Medulla oblongata (tissue), 1 donor: ENCODE measurements at regions not wholly inside any gene's neighbourhood (a gene's known extent, or its start where the extent isn't known, plus 50 kb on each side); places are given as distances from the start of the nearest gene placed in this dataset.
A peak's percentile ranks its signal among the peaks of the same experiment; 100 is the strongest.
"Not testable (repeated sequence)": the region's sequence is repeated elsewhere in the genome, so short reads cannot be mapped to it uniquely, and the experiment has no call there.

Source experiments
- DNase-seq: peaks from one replicate; pipeline ENCODE4 v3.0.0-alpha.2; 2015; ENCODE audit errors: extremely low spot score

GRCh38 chrX:53883196-53883595 is 161.1 kb downstream of the PHF8 start:
- DNase-seq, result no peak

GRCh38 chrX:53882331-53882730 is 161.9 kb downstream of the PHF8 start:
- no peak for DNase-seq

GRCh38 chrX:53880786-53881185 is 163.5 kb downstream of the PHF8 start:
- DNase-seq, result not testable (repeated sequence)

GRCh38 chrX:53859890-53860289 is 173.4 kb upstream of the HUWE1 start:
- no peak for DNase-seq

GRCh38 chrX:53831662-53832635 is 145.4 kb upstream of the HUWE1 start:
- DNase-seq, result peak; percentile 6

- DNase-seq, result no peak
Observed at GRCh38 chrX:53824686-53825085, 138.2 kb upstream of the HUWE1 start.

GRCh38 chrX:53818115-53818514 is 131.6 kb upstream of the HUWE1 start:
- DNase-seq, result not testable (repeated sequence)

- DNase-seq, result no peak
Observed at GRCh38 chrX:53817548-53817947, 131.0 kb upstream of the HUWE1 start.

GRCh38 chrX:53813670-53814440 is 127.3 kb upstream of the HUWE1 start:
- no peak for DNase-seq

GRCh38 chrX:53798281-53798680 is 111.8 kb upstream of the HUWE1 start:
- DNase-seq, result no peak

- no peak for DNase-seq
Observed at GRCh38 chrX:53795576-53795975, 109.1 kb upstream of the HUWE1 start.

GRCh38 chrX:53794181-53794580 is 107.7 kb upstream of the HUWE1 start:
- no peak for DNase-seq

- DNase-seq, result no peak
Observed at GRCh38 chrX:53768865-53769264, 82.3 kb upstream of the HUWE1 start.

- peak; percentile 2 for DNase-seq
Observed at GRCh38 chrX:53768451-53768850, 81.9 kb upstream of the HUWE1 start.

- DNase-seq, result no peak
Observed at GRCh38 chrX:53767544-53767943, 81.0 kb upstream of the HUWE1 start.

- DNase-seq, result not testable (repeated sequence)
Observed at GRCh38 chrX:53757181-53757580, 70.7 kb upstream of the HUWE1 start.

GRCh38 chrX:53746718-53747117 is 60.2 kb upstream of the HUWE1 start:
- no peak for DNase-seq

- no peak for DNase-seq
Observed at GRCh38 chrX:53743244-53743643, 56.7 kb upstream of the HUWE1 start.

GRCh38 chrX:53738370-53738906 is 51.9 kb upstream of the HUWE1 start:
- no peak for DNase-seq
